Tongue (tissue), 2 donors: ENCODE measurements at regions not wholly inside any gene's neighbourhood (a gene's known extent, or its start where the extent isn't known, plus 50 kb on each side); places are given as distances from the start of the nearest gene placed in this dataset. TPM values are rescaled to one million over a fixed set of nuclear protein-coding genes. Genes with fewer than 3 reads are reported as not detected.

Source experiments
- DNase-seq: peaks from one replicate; pipeline ENCODE4 v3.0.0-alpha.2; 2015
- small RNA-seq: library from RNA; depleted of rRNA; stranded (forward); fragments of <200 nt; gene quantifications from one replicate; pipeline ENCODE3, GENCODE V24; 2014; ENCODE audit warnings: low replicate concordance

DNA sequence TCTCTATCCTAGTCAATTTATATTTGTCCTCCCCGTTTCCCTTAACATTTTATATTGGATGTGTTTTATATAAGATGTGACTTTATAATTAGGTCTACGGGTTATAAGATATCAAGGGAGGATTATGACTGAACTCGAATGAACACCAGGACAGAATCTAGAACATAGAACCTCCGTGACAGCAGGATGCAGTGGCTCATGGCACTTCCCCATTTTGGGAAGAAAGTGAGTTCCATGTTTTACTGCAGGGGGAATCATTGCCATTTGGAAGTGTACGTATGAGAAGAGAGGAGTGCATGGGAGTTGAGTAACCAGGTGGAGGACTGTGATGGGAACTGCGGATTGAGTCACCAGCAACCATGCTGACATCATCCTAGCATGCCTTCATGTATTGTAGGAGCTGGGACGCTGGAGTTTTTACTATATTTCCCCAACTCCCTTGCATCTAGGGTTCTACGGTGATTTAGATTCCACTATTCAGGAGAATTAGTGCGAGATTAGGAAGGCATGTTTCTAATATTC, 56.1 kb upstream of the FOXC1 start:
- no peak for DNase-seq

GRCh38 chr6:1554141-1554475, 55.6 kb upstream of the FOXC1 start:
- no peak for DNase-seq

DNA sequence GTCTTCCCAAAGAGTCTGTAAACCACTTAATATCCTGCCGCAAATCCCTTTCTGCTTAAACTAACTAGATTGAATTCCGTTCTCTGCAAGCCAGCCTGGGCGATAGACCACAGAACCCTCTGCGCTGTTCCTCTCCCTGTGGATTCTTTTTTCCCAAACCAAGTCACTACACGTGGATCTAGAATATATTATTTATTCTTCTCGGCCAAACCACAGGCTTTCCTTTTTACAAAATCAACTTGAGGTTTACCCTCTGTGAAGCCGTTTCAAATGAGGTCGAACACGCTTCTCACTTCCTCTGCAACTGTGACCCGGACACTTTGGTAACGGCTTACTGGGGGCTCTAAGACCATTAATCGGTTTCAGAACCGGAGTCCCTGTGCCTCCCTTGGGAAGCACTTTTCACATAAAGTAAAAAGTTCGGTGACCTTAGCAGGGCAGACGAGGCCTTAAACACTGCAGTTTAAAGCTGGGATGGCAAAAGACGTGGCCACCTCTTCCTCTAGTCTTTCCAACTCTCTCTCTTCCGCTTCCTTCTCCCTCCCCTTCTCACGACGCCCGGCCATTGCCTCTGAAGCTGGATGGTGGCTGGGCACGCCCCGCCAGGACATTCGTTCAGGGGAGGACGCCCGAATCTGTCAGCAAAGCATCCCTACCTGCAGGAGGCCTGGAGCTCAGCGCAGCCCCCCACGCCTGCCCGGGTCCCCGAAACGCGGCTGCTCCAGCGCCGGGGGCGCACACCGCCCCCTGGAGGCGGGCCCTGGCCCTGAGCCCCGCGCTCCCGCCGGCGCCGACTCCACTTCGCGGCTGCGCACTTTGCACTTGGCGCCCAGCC, 55.0 kb upstream of the FOXC1 start:
- peak; percentile 90 for DNase-seq

DNA sequence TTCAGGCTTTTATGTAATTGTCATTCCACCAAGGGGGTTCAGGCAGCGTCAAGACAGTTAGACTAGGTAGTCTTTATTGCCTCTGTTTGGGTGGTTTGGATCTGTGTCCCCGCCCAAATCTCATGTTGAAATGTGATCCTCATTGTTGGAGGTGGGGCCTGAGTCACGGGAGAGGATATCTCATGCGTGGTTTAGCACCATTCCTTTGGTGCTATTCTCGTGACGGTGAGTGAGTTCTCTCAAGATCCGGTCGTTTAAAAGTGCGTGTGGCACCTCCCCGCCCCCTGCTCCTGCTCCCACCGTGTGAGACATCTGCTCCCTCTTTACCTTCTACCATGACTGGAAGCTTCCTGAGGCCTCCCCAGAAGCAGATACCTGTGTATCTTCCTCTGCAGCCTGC, 51.3 kb upstream of the FOXC1 start:
- no peak for DNase-seq

Small RNA genes in the stretch of these regions (small RNA-seq; reads per million reads assigned to genes)
- not detected for gene RN7SL352P
